ENCODE measurements at regions not wholly inside any gene's neighbourhood (a gene's known extent, or its start where the extent isn't known, plus 50 kb on each side); places are given as distances from the start of the nearest gene placed in this dataset.

DNA sequence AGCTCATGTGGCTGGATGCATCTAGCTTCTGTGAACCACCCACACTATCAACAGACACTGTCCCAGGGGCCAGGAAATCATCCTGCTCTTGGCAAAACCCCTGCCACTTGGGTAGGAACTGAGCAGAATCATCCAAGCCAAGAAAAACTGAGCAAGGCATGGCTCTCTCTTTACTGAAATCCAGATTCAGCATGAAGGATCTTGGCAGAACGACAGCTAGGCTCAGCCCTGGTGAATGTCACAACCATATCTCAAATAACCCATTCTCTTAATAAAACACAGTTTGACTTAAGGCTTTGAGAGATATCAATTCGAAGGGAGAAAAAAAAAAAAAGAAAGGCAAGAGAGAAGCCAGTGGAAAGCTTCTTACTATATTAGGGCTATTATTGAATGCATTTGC, 72.2 kb downstream of the MAF start:
- TF ChIP-seq ZBTB20 (tag by site-specific recombination; IDR thresholded peaks at IDR 0.05): no peak
- TF ChIP-seq ZNF560 (tag by site-specific recombination; IDR thresholded peaks at IDR 0.05; ENCODE audit: borderline replicate concordance): no peak
- no peak for TF ChIP-seq PRDM6 (tag by site-specific recombination; IDR thresholded peaks at IDR 0.05)
- no peak for TF ChIP-seq ZNF112 (tag by site-specific recombination; IDR thresholded peaks at IDR 0.05)
- TF ChIP-seq ZBTB21 (tag by site-specific recombination; IDR thresholded peaks at IDR 0.05): no peak
- no peak for TF ChIP-seq ZNF223 (tag by site-specific recombination; IDR thresholded peaks at IDR 0.05)
- TF ChIP-seq, protein P1, sequence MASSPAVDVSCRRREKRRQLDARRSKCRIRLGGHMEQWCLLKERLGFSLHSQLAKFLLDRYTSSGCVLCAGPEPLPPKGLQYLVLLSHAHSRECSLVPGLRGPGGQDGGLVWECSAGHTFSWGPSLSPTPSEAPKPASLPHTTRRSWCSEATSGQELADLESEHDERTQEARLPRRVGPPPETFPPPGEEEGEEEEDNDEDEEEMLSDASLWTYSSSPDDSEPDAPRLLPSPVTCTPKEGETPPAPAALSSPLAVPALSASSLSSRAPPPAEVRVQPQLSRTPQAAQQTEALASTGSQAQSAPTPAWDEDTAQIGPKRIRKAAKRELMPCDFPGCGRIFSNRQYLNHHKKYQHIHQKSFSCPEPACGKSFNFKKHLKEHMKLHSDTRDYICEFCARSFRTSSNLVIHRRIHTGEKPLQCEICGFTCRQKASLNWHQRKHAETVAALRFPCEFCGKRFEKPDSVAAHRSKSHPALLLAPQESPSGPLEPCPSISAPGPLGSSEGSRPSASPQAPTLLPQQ (tag by site-specific recombination; IDR thresholded peaks at IDR 0.05): no peak
- TF ChIP-seq TSHZ1 (tag by site-specific recombination; IDR thresholded peaks at IDR 0.05; ENCODE audit: borderline replicate concordance): no peak

GRCh38 chr16:79523971-79524370, 76.6 kb downstream of the MAF start:
- CTCF ChIA-PET: no interaction called here

More for the DNA sequence above, 72.2 kb downstream of the MAF start:
- H3K36me3 ChIP-seq (ENCODE audit: control insufficient read depth in 2 of 2, insufficient read depth in 1 of 2, low read length in 2 of 2): no peaks in the 10 kb centered on the region
- no peak overlapping the region for H3K27ac ChIP-seq (ENCODE audit: extremely low read depth, low read depth, low read length)
- POLR2A ChIA-PET: no interaction called here
- no peak overlapping the region for H3K4me3 ChIP-seq (ENCODE audit: low read depth, low read length)
- no peaks in the 10 kb centered on the region for H3K4me1 ChIP-seq (ENCODE audit: control insufficient read depth, insufficient read depth, low read length)
- H3K9me3 ChIP-seq (ENCODE audit: control insufficient read depth, insufficient read depth, low read depth, low read length): no peaks in the 10 kb centered on the region
- CTCF ChIA-PET: no interaction called here

More at GRCh38 chr16:79523971-79524370, 76.6 kb downstream of the MAF start:
- Histone ChIP-seq H3K36me3 (ENCODE audit: control insufficient read depth in 2 of 2, insufficient read depth in 1 of 2, low read length in 2 of 2) (no peaks in the 10 kb centered on the region), H3K9me3 (ENCODE audit: control insufficient read depth, insufficient read depth, low read depth, low read length) (no peaks in the 10 kb centered on the region), H3K4me3 (ENCODE audit: low read depth, low read length) (no peak overlapping the region), H3K27ac (ENCODE audit: extremely low read depth, low read depth, low read length) (no peak overlapping the region), H3K4me1 (ENCODE audit: control insufficient read depth, insufficient read depth, low read length) (no peaks in the 10 kb centered on the region)
- POLR2A ChIA-PET: no interaction called here
- TF ChIP-seq ZNF560 (tag by site-specific recombination; IDR thresholded peaks at IDR 0.05; ENCODE audit: borderline replicate concordance): no peak
- no peak for TF ChIP-seq ZNF18 (tag by site-specific recombination; IDR thresholded peaks at IDR 0.05)
- TF ChIP-seq, protein P2, sequence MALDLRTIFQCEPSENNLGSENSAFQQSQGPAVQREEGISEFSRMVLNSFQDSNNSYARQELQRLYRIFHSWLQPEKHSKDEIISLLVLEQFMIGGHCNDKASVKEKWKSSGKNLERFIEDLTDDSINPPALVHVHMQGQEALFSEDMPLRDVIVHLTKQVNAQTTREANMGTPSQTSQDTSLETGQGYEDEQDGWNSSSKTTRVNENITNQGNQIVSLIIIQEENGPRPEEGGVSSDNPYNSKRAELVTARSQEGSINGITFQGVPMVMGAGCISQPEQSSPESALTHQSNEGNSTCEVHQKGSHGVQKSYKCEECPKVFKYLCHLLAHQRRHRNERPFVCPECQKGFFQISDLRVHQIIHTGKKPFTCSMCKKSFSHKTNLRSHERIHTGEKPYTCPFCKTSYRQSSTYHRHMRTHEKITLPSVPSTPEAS (tag by site-specific recombination; IDR thresholded peaks at IDR 0.05): no peak
- TF ChIP-seq ZNF292 (tag by site-specific recombination; IDR thresholded peaks at IDR 0.05; ENCODE audit: borderline replicate concordance, low read depth): no peak
- TF ChIP-seq ZNF140 (tag by site-specific recombination; IDR thresholded peaks at IDR 0.05): no peak

All from HEK293 (cell line).